OCI-LY3 (cell line): ENCODE measurements at regions not wholly inside any gene's neighbourhood (a gene's known extent, or its start where the extent isn't known, plus 50 kb on each side); places are given as distances from the start of the nearest gene placed in this dataset.

Experiments
- H2AFZ ChIP-seq: fragments of 200-600, 300-600 bp; shearing (Covaris generic); 2 replicates; pipeline ENCODE4 v1.6.0; 2014; ENCODE audit warnings: antibody characterized with exemption, low read depth, low read length
- H3K27ac ChIP-seq: fragments of 200-600, 300-600 bp; sonication (generic); 2 replicates; pipeline ENCODE4 v1.5.1; 2014; ENCODE audit warnings: mild to moderate bottlenecking, low read length, moderate library complexity, mixed read lengths
- H3K27me3 ChIP-seq: fragments of 200-600, 300-600 bp; sonication (generic); 2 replicates; pipeline ENCODE4 v1.6.1; 2014; ENCODE audit warnings: low read depth, low read length, mixed read lengths
- H3K36me3 ChIP-seq: fragments of 200-600, 300-600 bp; sonication (generic); replicated peaks from 2 replicates; pipeline ENCODE3; 2014; ENCODE audit warnings: low read depth, low read length, mixed read lengths
- H3K4me1 ChIP-seq: fragments of 300-600, 200-600 bp; sonication (generic); 2 replicates; pipeline ENCODE4 v1.6.1; 2014; ENCODE audit warnings: low read length, mixed read lengths
- H3K4me2 ChIP-seq: fragments of 200-600, 300-600 bp; sonication (generic); 2 replicates; pipeline ENCODE4 v1.6.1; 2014; ENCODE audit warnings: low read length, mixed read lengths
- H3K4me3 ChIP-seq: fragments of 300-600, 200-600 bp; sonication (generic); 2 replicates; pipeline ENCODE4 v1.5.1; 2014; ENCODE audit warnings: antibody characterized with exemption, mild to moderate bottlenecking, low read length, moderate library complexity
- H3K79me2 ChIP-seq: fragments of 300-600, 200-600 bp; shearing (Covaris generic); 2 replicates; pipeline ENCODE4 v1.6.1; 2014; ENCODE audit warnings: mild to moderate bottlenecking, low read length, mixed read lengths
- H3K9ac ChIP-seq: fragments of 300-600, 200-600 bp; shearing (Covaris generic); 2 replicates; pipeline ENCODE4 v1.6.0; 2014; ENCODE audit warnings: mild to moderate bottlenecking, low read length, moderate library complexity
- H3K9me3 ChIP-seq: fragments of 200-600, 300-600 bp; shearing (Covaris generic); 2 replicates; pipeline ENCODE4 v1.6.1; 2014; ENCODE audit warnings: low read length, mixed read lengths; ENCODE audit not compliant: insufficient read depth
- H4K20me1 ChIP-seq: fragments of 200-600, 300-600 bp; sonication (generic); 2 replicates; pipeline ENCODE4 v1.6.1; 2016; ENCODE audit warnings: low read length, mixed read lengths; ENCODE audit not compliant: insufficient read depth
- CTCF ChIP-seq: fragments of 200-600, 300-600 bp; sonication (generic); IDR thresholded peaks from 2 replicates; pipeline ENCODE4 v1.5.1; 2014; ENCODE audit warnings: antibody characterized with exemption, low read length, low read depth
- EZH2phosphoT487 ChIP-seq: fragments of 200-600 bp; shearing (Covaris generic); IDR thresholded peaks from 2 replicates; pipeline ENCODE4 v1.6.1; 2018; ENCODE audit warnings: antibody characterized with exemption, mixed run types, low read depth

DNA sequence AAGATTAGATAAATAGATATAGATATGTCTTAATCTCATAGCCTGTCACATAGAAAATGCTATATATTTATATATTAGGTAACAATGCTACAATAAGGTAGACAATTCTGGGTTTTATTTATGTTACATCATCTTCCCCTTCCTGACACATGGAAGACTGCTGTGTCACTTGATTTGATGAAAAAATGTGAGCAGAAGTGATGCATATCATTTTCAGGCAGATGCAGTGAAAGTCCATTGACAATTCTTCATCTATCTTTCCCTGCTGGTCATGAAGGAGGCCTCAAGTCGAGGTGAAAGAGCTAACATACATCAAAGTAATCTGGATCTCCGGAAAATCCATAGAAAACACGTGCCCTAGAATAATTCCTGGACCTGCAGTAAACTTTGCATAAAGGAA lies 57.8 kb upstream of the CHD1 start:
- H3K4me1 ChIP-seq = no peaks in the 10 kb centered on the region

GRCh38 chr5:98982880-98983279 lies 54.1 kb upstream of the CHD1 start:
- no peak overlapping the region for H2AFZ ChIP-seq

More for the DNA sequence above, 57.8 kb upstream of the CHD1 start:
- no peak overlapping the region for H2AFZ ChIP-seq
- no peak overlapping the region for H3K9ac ChIP-seq
- TF ChIP-seq CTCF (no peak), EZH2phosphoT487 (no peak)
- H3K27me3 ChIP-seq = no peaks in the 10 kb centered on the region
- no peaks in the 10 kb centered on the region for H3K79me2 ChIP-seq
- H4K20me1 ChIP-seq = no peaks in the 10 kb centered on the region
- H3K36me3 ChIP-seq = no peaks in the 10 kb centered on the region
- H3K4me3 ChIP-seq = no peak overlapping the region
- no peak overlapping the region for H3K27ac ChIP-seq
- no peaks in the 10 kb centered on the region for H3K9me3 ChIP-seq
- no peak overlapping the region for H3K4me2 ChIP-seq

More at GRCh38 chr5:98982880-98983279, 54.1 kb upstream of the CHD1 start:
- Histone ChIP-seq H3K27me3 (no peaks in the 10 kb centered on the region), H4K20me1 (no peaks in the 10 kb centered on the region), H3K79me2 (no peaks in the 10 kb centered on the region), H3K4me1 (no peaks in the 10 kb centered on the region), H3K9me3 (no peaks in the 10 kb centered on the region), H3K4me3 (no peak overlapping the region), H3K27ac (no peak overlapping the region), H3K4me2 (no peak overlapping the region), H3K9ac (no peak overlapping the region), H3K36me3 (no peaks in the 10 kb centered on the region)
- TF ChIP-seq CTCF (no peak), EZH2phosphoT487 (no peak)
